Fibroblast of lung (primary cell): ENCODE measurements at regions not wholly inside any gene's neighbourhood (a gene's known extent, or its start where the extent isn't known, plus 50 kb on each side); places are given as distances from the start of the nearest gene placed in this dataset.
"Not testable (repeated sequence)": the region's sequence is repeated elsewhere in the genome, so short reads cannot be mapped to it uniquely, and the experiment has no call there.

Experiments
- EZH2 ChIP-seq: IDR thresholded peaks from 2 replicates; pipeline ENCODE4 v1.5.1; 2012; ENCODE audit warnings: low read length, control low read depth, mild to moderate bottlenecking; ENCODE audit errors: missing control alignments
- TF ChIP-seq, protein P1 (sequence below), 2 donors: IDR thresholded peaks in 1 of 2; conservative IDR thresholded peaks in 1 of 2; 1 replicate in 1 of 2; 2 replicates in 1 of 2; pipeline ENCODE4 v1.5.1; 2011 to 2012; ENCODE audit warnings: low read length in 2 of 2, control low read depth in 1 of 2, inconsistent platforms in 1 of 2, low read depth in 1 of 2, mild to moderate bottlenecking in 1 of 2

DNA sequence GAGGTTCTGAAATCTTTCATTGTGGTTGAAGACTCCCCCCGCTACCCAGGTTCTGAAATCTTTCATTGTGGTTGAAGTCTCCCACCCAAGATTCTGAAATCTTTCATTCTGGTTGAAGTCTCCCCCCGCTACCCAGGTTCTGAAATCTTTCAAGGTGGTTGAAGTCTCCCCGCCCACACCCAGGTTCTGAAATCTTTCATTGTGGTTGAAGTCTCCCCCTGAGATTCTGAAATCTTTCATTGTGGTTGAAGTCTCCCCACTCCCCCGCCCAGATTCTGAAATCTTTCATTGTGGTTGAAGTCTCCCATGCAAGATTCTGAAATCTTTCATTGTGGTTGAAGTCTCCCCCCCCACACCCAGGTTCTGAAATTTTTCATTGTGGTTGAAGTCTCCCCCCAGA lies 916.6 kb downstream of the BRD1 start:
- TF ChIP-seq, protein P1, sequence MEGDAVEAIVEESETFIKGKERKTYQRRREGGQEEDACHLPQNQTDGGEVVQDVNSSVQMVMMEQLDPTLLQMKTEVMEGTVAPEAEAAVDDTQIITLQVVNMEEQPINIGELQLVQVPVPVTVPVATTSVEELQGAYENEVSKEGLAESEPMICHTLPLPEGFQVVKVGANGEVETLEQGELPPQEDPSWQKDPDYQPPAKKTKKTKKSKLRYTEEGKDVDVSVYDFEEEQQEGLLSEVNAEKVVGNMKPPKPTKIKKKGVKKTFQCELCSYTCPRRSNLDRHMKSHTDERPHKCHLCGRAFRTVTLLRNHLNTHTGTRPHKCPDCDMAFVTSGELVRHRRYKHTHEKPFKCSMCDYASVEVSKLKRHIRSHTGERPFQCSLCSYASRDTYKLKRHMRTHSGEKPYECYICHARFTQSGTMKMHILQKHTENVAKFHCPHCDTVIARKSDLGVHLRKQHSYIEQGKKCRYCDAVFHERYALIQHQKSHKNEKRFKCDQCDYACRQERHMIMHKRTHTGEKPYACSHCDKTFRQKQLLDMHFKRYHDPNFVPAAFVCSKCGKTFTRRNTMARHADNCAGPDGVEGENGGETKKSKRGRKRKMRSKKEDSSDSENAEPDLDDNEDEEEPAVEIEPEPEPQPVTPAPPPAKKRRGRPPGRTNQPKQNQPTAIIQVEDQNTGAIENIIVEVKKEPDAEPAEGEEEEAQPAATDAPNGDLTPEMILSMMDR (conservative IDR thresholded peaks at IDR 0.05 in 1 of 2, IDR thresholded peaks at IDR 0.05 in 1 of 2; ENCODE audit: low read depth in 1 of 2, low read length in 2 of 2): not testable (repeated sequence)
- not testable (repeated sequence) for TF ChIP-seq EZH2
